Liver (tissue), 8 donors: ENCODE measurements at regions not wholly inside any gene's neighbourhood (a gene's known extent, or its start where the extent isn't known, plus 50 kb on each side); places are given as distances from the start of the nearest gene placed in this dataset.

ENCODE experiments used
- DNase-seq: peaks from one replicate; pipeline ENCODE4 v3.0.0-alpha.2; 2017; ENCODE audit warnings: low spot score
- H3K27ac ChIP-seq, 2 donors: one replicate each; pipeline ENCODE4 v1.7.0; 2013; ENCODE audit warnings: inconsistent platforms in 2 of 2, low read length in 2 of 2, control low read depth in 1 of 2, low read depth in 1 of 2, mild to moderate bottlenecking in 1 of 2
- H3K27me3 ChIP-seq, 4 donors: one replicate each; pipeline versions ENCODE4 v1.6.1 to v1.7.0; 2013; ENCODE audit warnings: low read length in 3 of 4, inconsistent platforms in 1 of 4, mild to moderate bottlenecking in 1 of 4, moderate library complexity in 1 of 4; ENCODE audit not compliant: control insufficient read depth in 4 of 4, insufficient read depth in 4 of 4
- H3K36me3 ChIP-seq, 4 donors: one replicate each; pipeline versions ENCODE4 v1.6.1 to v1.7.0; 2013; ENCODE audit warnings: low read length in 3 of 4, mild to moderate bottlenecking in 3 of 4, low read depth in 1 of 4, moderate library complexity in 1 of 4; ENCODE audit not compliant: control insufficient read depth in 4 of 4, insufficient read depth in 3 of 4
- H3K4me1 ChIP-seq, 4 donors: one replicate each; pipeline versions ENCODE4 v1.6.1 to v1.7.0; 2013; ENCODE audit warnings: low read length in 3 of 4, mild to moderate bottlenecking in 3 of 4, moderate library complexity in 1 of 4; ENCODE audit not compliant: control insufficient read depth in 4 of 4, insufficient read depth in 4 of 4
- H3K4me3 ChIP-seq, 3 donors: one replicate each; pipeline versions ENCODE4 v1.6.1 to v1.7.0; 2013; ENCODE audit warnings: low read length in 3 of 3, control low read depth in 1 of 3, low read depth in 1 of 3, mild to moderate bottlenecking in 1 of 3
- H3K9ac ChIP-seq, 2 donors: one replicate each; pipeline ENCODE4 v1.7.0; 2013; ENCODE audit warnings: low read length in 2 of 2, mild to moderate bottlenecking in 2 of 2, moderate library complexity in 2 of 2, control low read depth in 1 of 2, low read depth in 1 of 2
- H3K9me3 ChIP-seq, 4 donors: one replicate each; pipeline versions ENCODE4 v1.6.1 to v1.7.0; 2013; ENCODE audit warnings: low read length in 3 of 4; ENCODE audit not compliant: control insufficient read depth in 4 of 4
- EGR1 ChIP-seq, 2 donors: IDR thresholded peaks; 2 replicates each; pipeline ENCODE4 v1.6.1; 2016 to 2018; ENCODE audit warnings: antibody characterized with exemption in 2 of 2, low read depth in 2 of 2
- FOXA1 ChIP-seq: IDR thresholded peaks from 2 replicates; pipeline ENCODE4 v1.6.1; 2016; ENCODE audit warnings: antibody characterized with exemption
- FOXA2 ChIP-seq: IDR thresholded peaks from 2 replicates; pipeline ENCODE4 v1.6.1; 2016; ENCODE audit warnings: antibody characterized with exemption
- GABPA ChIP-seq, 2 donors: IDR thresholded peaks in 1 of 2; conservative IDR thresholded peaks in 1 of 2; 2 replicates each; pipeline ENCODE4 v1.6.1; 2016; ENCODE audit warnings: antibody characterized with exemption in 2 of 2, mild to moderate bottlenecking in 1 of 2, moderate library complexity in 1 of 2
- HNF4A ChIP-seq, 2 donors: conservative IDR thresholded peaks; 2 replicates each; pipeline ENCODE4 v1.6.1; 2016; ENCODE audit warnings: antibody characterized with exemption in 2 of 2, mild to moderate bottlenecking in 2 of 2
- HNF4G ChIP-seq: IDR thresholded peaks from 2 replicates; pipeline ENCODE4 v1.6.1; 2016; ENCODE audit warnings: antibody characterized with exemption
- JUND ChIP-seq, 2 donors: IDR thresholded peaks; 2 replicates each; pipeline ENCODE4 v1.6.1; 2016; ENCODE audit warnings: antibody characterized with exemption in 2 of 2
- NR2F2 ChIP-seq: IDR thresholded peaks from 2 replicates; pipeline ENCODE4 v1.6.1; 2016; ENCODE audit warnings: antibody characterized with exemption
- RAD21 ChIP-seq, 2 donors: IDR thresholded peaks; 2 replicates each; pipeline ENCODE4 v1.6.1; 2016; ENCODE audit warnings: antibody characterized with exemption in 2 of 2, mild to moderate bottlenecking in 2 of 2
- RXRA ChIP-seq, 2 donors: IDR thresholded peaks; 2 replicates each; pipeline ENCODE4 v1.6.1; 2017 to 2018; ENCODE audit warnings: antibody characterized with exemption in 2 of 2, mild to moderate bottlenecking in 1 of 2
- SP1 ChIP-seq: IDR thresholded peaks from 2 replicates; pipeline ENCODE4 v1.6.1; 2018; ENCODE audit warnings: antibody characterized with exemption, mild to moderate bottlenecking
- TAF1 ChIP-seq: conservative IDR thresholded peaks from 2 replicates; pipeline ENCODE4 v1.6.1; 2016; ENCODE audit warnings: antibody characterized with exemption, mild to moderate bottlenecking
- WGBS: extraction: QIAGEN DNeasy Blood & Tissue Kit; methylation state at CpG from one replicate; pipeline ENCODE4 v1.1.7; 2013; 5-methylcytosine and 5-hydroxymethylcytosine counted together
- TF ChIP-seq, protein P1 (sequence below): fragments of 150-350 bp; IDR thresholded peaks from 2 replicates; pipeline ENCODE4 v1.5.1; 2017; ENCODE audit warnings: improper control_type of control experiment, low read depth, low read length; ENCODE audit not compliant: missing input control
- TF ChIP-seq, protein P2 (sequence below): IDR thresholded peaks from 2 replicates; pipeline ENCODE4 v1.6.1; 2016; ENCODE audit warnings: antibody characterized with exemption
- TF ChIP-seq, protein P3 (sequence below): IDR thresholded peaks from 2 replicates; pipeline ENCODE4 v1.6.1; 2016; ENCODE audit warnings: antibody characterized with exemption
- TF ChIP-seq, protein P4 (sequence below): IDR thresholded peaks from 2 replicates; pipeline ENCODE4 v1.6.1; 2016; ENCODE audit warnings: antibody characterized with exemption
- donor health status: healthy.
- donor health status: healthy.
- donor health status: healthy.
- donor health status: healthy.
- donor health status: healthy.

DNA sequence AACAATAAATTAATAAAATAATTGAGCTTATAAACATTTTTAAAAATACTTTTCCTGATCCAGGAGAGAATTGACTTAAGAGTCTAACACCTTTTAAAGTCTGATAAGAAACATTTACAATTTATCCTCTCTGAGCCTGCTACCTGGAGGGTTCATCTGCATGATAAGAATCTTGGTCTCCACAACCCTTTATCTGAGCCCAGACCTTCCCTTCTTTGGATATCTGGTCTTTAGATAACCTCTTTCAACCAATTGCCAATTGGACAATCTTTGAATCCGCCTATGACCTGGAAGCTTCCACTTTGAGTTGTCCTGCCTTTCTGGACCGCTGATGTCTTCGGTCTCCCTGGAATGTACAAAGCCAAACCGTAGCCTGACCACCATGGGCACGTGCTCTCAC is 1393.3 kb upstream of the TMEM132C start (continued):
- TF ChIP-seq, protein P1, sequence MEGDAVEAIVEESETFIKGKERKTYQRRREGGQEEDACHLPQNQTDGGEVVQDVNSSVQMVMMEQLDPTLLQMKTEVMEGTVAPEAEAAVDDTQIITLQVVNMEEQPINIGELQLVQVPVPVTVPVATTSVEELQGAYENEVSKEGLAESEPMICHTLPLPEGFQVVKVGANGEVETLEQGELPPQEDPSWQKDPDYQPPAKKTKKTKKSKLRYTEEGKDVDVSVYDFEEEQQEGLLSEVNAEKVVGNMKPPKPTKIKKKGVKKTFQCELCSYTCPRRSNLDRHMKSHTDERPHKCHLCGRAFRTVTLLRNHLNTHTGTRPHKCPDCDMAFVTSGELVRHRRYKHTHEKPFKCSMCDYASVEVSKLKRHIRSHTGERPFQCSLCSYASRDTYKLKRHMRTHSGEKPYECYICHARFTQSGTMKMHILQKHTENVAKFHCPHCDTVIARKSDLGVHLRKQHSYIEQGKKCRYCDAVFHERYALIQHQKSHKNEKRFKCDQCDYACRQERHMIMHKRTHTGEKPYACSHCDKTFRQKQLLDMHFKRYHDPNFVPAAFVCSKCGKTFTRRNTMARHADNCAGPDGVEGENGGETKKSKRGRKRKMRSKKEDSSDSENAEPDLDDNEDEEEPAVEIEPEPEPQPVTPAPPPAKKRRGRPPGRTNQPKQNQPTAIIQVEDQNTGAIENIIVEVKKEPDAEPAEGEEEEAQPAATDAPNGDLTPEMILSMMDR, result no peak
- TF ChIP-seq JUND (IDR thresholded peaks at IDR 0.05) (no peak), HNF4G (no peak), NR2F2 (no peak), RAD21 (IDR thresholded peaks at IDR 0.05) (no peak), FOXA2 (no peak), SP1 (no peak), GABPA (IDR thresholded peaks at IDR 0.05 in 1 of 2, conservative IDR thresholded peaks at IDR 0.05 in 1 of 2) (no peak), RXRA (IDR thresholded peaks at IDR 0.05) (no peak), FOXA1 (no peak), TAF1 (no peak)
- TF ChIP-seq, protein P2, sequence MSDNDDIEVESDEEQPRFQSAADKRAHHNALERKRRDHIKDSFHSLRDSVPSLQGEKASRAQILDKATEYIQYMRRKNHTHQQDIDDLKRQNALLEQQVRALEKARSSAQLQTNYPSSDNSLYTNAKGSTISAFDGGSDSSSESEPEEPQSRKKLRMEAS, result no peak

DNA sequence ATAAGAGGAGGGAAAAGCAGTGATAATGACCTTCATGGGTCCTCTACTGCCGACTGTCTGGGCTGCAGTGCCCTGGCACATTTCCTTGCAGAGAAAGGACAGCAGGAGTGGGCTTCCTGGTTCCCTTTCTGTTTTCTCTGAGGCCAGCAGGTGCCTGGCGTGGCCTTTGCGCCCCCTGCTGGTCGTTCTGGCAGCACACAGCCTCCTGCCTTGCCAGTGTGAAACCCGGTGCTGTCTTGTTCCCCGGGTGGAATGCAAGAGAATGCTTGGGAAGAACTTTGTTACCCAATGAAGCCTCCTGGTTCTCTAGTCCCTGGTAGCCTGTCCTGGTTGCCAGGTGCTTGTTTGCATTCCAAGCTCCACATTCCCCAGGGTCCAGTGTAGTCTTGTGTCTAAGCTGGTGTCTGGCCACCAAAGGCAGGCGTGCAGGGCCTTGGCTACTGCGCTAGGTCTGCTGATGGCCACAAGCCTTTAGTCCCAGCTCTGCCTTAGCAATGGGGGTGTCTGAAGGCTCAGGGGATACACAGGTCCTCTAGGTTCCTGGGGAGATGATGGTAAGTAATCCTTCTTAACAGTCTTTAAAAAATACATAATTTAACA is 1392.4 kb upstream of the TMEM132C start:
- peak; percentile 72 for DNase-seq
- TF ChIP-seq, protein P3, sequence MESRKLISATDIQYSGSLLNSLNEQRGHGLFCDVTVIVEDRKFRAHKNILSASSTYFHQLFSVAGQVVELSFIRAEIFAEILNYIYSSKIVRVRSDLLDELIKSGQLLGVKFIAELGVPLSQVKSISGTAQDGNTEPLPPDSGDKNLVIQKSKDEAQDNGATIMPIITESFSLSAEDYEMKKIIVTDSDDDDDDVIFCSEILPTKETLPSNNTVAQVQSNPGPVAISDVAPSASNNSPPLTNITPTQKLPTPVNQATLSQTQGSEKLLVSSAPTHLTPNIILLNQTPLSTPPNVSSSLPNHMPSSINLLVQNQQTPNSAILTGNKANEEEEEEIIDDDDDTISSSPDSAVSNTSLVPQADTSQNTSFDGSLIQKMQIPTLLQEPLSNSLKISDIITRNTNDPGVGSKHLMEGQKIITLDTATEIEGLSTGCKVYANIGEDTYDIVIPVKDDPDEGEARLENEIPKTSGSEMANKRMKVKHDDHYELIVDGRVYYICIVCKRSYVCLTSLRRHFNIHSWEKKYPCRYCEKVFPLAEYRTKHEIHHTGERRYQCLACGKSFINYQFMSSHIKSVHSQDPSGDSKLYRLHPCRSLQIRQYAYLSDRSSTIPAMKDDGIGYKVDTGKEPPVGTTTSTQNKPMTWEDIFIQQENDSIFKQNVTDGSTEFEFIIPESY, result no peak
- TF ChIP-seq JUND (IDR thresholded peaks at IDR 0.05), result no peak
- TF ChIP-seq, protein P1, result peak; percentile 90
- TF ChIP-seq, protein P4, sequence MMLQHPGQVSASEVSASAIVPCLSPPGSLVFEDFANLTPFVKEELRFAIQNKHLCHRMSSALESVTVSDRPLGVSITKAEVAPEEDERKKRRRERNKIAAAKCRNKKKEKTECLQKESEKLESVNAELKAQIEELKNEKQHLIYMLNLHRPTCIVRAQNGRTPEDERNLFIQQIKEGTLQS, result no peak
- no peak for TF ChIP-seq TAF1
- TF ChIP-seq HNF4A (conservative IDR thresholded peaks at IDR 0.05), result no peak
- TF ChIP-seq FOXA2, result no peak
- no peak for TF ChIP-seq EGR1 (IDR thresholded peaks at IDR 0.05; ENCODE audit: low read depth in 2 of 2)
- TF ChIP-seq GABPA (IDR thresholded peaks at IDR 0.05 in 1 of 2, conservative IDR thresholded peaks at IDR 0.05 in 1 of 2), result no peak
- TF ChIP-seq RAD21 (IDR thresholded peaks at IDR 0.05), result peak; percentile 81 to 91
- no peak for TF ChIP-seq HNF4G
- no peak for TF ChIP-seq RXRA (IDR thresholded peaks at IDR 0.05)
- Histone ChIP-seq H3K27me3 (peaks cover 0 to 3% (median 0%) of the 10 kb centered on the region in 4 donors), H3K36me3 (no peaks in the 10 kb centered on the region), H3K9ac (no peak overlapping the region), H3K4me3 (no peak overlapping the region), H3K27ac (no peak overlapping the region), H3K4me1 (no peaks in the 10 kb centered on the region), H3K9me3 (no peaks in the 10 kb centered on the region)
- WGBS, result 26% methylated on average over 8 of the region's 8 CpGs
